ENCODE measurements at regions not wholly inside any gene's neighbourhood (a gene's known extent, or its start where the extent isn't known, plus 50 kb on each side); places are given as distances from the start of the nearest gene placed in this dataset.

GRCh38 chr11:131033151-131033651, 116.9 kb upstream of the SNX19 start:
- TF ChIP-seq CTCF (tag by site-specific recombination; IDR thresholded peaks at IDR 0.05) (no peak), ZNF513 (tag by site-specific recombination; IDR thresholded peaks at IDR 0.05) (no peak), ZNF266 (tag by site-specific recombination; IDR thresholded peaks at IDR 0.05; ENCODE audit: low read depth) (no peak), BCL6B (tag by site-specific recombination; IDR thresholded peaks at IDR 0.05) (no peak), ZNF830 (tag by site-specific recombination; IDR thresholded peaks at IDR 0.05; ENCODE audit: low read depth) (no peak), ZNF624 (tag by site-specific recombination; IDR thresholded peaks at IDR 0.05) (no peak), ZNF561 (tag by site-specific recombination; IDR thresholded peaks at IDR 0.05; ENCODE audit: borderline replicate concordance) (no peak), ZNF501 (tag by site-specific recombination; IDR thresholded peaks at IDR 0.05) (no peak), ZNF16 (tag by site-specific recombination; IDR thresholded peaks at IDR 0.05; ENCODE audit: low read depth) (no peak), PATZ1 (tag by site-specific recombination; IDR thresholded peaks at IDR 0.05) (no peak), ZSCAN5A (tag by site-specific recombination; IDR thresholded peaks at IDR 0.05) (no peak), IKZF3 (tag by site-specific recombination; IDR thresholded peaks at IDR 0.05) (no peak), ZNF24 (tag by site-specific recombination; IDR thresholded peaks at IDR 0.05) (no peak)

Data from HEK293 (cell line).